ENCODE measurements at regions not wholly inside any gene's neighbourhood (a gene's known extent, or its start where the extent isn't known, plus 50 kb on each side); places are given as distances from the start of the nearest gene placed in this dataset.
"Not testable (repeated sequence)": the region's sequence is repeated elsewhere in the genome, so short reads cannot be mapped to it uniquely, and the experiment has no call there.

GRCh38 chr2:131672471-131673399, 145.0 kb downstream of the CCDC74A start:
- FAIRE-seq; H3K36me3 ChIP-seq (ENCODE audit: control insufficient read depth in 2 of 2, extremely low read depth in 1 of 2, insufficient read depth in 2 of 2, low read length in 2 of 2); H3K79me2 ChIP-seq (ENCODE audit: control insufficient read depth, insufficient read depth, low read length); H3K4me2 ChIP-seq (ENCODE audit: insufficient read depth, low read length); H3K27me3 ChIP-seq (ENCODE audit: control insufficient read depth in 2 of 2, insufficient read depth in 2 of 2, low read length in 2 of 2); H4K20me1 ChIP-seq (replicated peaks; ENCODE audit: control insufficient read depth, extremely low read depth, insufficient read depth, low read length); H3K9me3 ChIP-seq (replicated peaks; ENCODE audit: control insufficient read depth, insufficient read depth, low read length); H3K9ac ChIP-seq (replicated peaks; ENCODE audit: extremely low read depth, insufficient read depth, low read length); BruUV-seq (replicated peaks); dilution Hi-C loops (cut with MboI; ENCODE audit: extremely low pct_ligation_motif_present, low sequenced_read_pairs); H3K9me1 ChIP-seq (replicated peaks; ENCODE audit: control insufficient read depth, extremely low read depth, insufficient read depth, low read length); H3K27ac ChIP-seq (ENCODE audit: insufficient read depth, low read depth, low read length): not testable (repeated sequence)
- H2AFZ ChIP-seq (ENCODE audit: low read depth, low read length): peak overlapping the region; percentile 53
- TF ChIP-seq, protein P1, sequence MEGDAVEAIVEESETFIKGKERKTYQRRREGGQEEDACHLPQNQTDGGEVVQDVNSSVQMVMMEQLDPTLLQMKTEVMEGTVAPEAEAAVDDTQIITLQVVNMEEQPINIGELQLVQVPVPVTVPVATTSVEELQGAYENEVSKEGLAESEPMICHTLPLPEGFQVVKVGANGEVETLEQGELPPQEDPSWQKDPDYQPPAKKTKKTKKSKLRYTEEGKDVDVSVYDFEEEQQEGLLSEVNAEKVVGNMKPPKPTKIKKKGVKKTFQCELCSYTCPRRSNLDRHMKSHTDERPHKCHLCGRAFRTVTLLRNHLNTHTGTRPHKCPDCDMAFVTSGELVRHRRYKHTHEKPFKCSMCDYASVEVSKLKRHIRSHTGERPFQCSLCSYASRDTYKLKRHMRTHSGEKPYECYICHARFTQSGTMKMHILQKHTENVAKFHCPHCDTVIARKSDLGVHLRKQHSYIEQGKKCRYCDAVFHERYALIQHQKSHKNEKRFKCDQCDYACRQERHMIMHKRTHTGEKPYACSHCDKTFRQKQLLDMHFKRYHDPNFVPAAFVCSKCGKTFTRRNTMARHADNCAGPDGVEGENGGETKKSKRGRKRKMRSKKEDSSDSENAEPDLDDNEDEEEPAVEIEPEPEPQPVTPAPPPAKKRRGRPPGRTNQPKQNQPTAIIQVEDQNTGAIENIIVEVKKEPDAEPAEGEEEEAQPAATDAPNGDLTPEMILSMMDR (IDR thresholded peaks at IDR 0.05; ENCODE audit: extremely low read depth in 1 of 2, insufficient read depth in 1 of 2, low read depth in 1 of 2, low read length in 2 of 2): peak; percentile 46 to 67
- H3K4me1 ChIP-seq (ENCODE audit: control insufficient read depth, extremely low read depth, insufficient read depth, low read length): peaks cover 20% of the 10 kb centered on the region
- H3K4me3 ChIP-seq (replicated peaks in 1 of 3; ENCODE audit: insufficient read depth in 1 of 3, low read depth in 1 of 3, low read length in 3 of 3): peak overlapping the region in 1 of 3 experiments; percentile 25
- CTCF ChIA-PET: interaction anchor here (0.6 to 3.4 kb wide), 19 partner anchors 10 to 519 kb away, joined by 3 to 78 read pairs (median 4); no protein-coding TSS in a partner anchor
- POLR2A ChIA-PET: interaction anchor here (1.1 kb wide), 1 partner anchor 9 kb away, joined by 8 read pairs; no protein-coding TSS in a partner anchor
- peak; percentile 58 for DNase-seq (ENCODE audit: low read depth, low spot score)
- intact Hi-C loops (cut with micrococcal nuclease): loop anchor here (1.0 to 10.0 kb wide), 4 partner anchors 180 to 518 kb away; partner anchors contain the start of gene MZT2A
